ENCODE measurements at regions not wholly inside any gene's neighbourhood (a gene's known extent, or its start where the extent isn't known, plus 50 kb on each side); places are given as distances from the start of the nearest gene placed in this dataset.
"Not testable (repeated sequence)": the region's sequence is repeated elsewhere in the genome, so short reads cannot be mapped to it uniquely, and the experiment has no call there.

- no peak for DNase-seq
Observed at GRCh38 chr18:59038295-59039039, 101.2 kb upstream of the SEC11C start.

GRCh38 chr18:59039040-59039320, 100.7 kb upstream of the SEC11C start:
- not testable (repeated sequence) for DNase-seq

- no peak for DNase-seq
Observed at GRCh38 chr18:59039449-59039848, 100.2 kb upstream of the SEC11C start.

GRCh38 chr18:59040770-59041148, 98.9 kb upstream of the SEC11C start:
- DNase-seq = no peak

GRCh38 chr18:59041296-59041695, 98.4 kb upstream of the SEC11C start:
- no peak for DNase-seq

- DNase-seq = no peak
Observed at GRCh38 chr18:59041819-59042815, 97.6 kb upstream of the SEC11C start.

GRCh38 chr18:59044855-59045254, 94.8 kb upstream of the SEC11C start:
- DNase-seq = no peak

- DNase-seq = no peak
Observed at GRCh38 chr18:59047321-59048047, 92.2 kb upstream of the SEC11C start.

GRCh38 chr18:59048048-59048363, 91.7 kb upstream of the SEC11C start:
- no peak for DNase-seq

GRCh38 chr18:59048378-59048777, 91.3 kb upstream of the SEC11C start:
- no peak for DNase-seq

- DNase-seq = no peak
Observed at GRCh38 chr18:59049721-59050660, 89.7 kb upstream of the SEC11C start.

- no peak for DNase-seq
Observed at GRCh38 chr18:59050661-59051057, 89.0 kb upstream of the SEC11C start.

- DNase-seq = no peak
Observed at GRCh38 chr18:59051470-59052165, 88.1 kb upstream of the SEC11C start.

GRCh38 chr18:59052965-59053820, 86.5 kb upstream of the SEC11C start:
- DNase-seq = no peak

- no peak for DNase-seq
Observed at GRCh38 chr18:59054496-59055287, 85.0 kb upstream of the SEC11C start.

GRCh38 chr18:59055345-59056032, 84.2 kb upstream of the SEC11C start:
- no peak for DNase-seq

GRCh38 chr18:59056706-59057492, 82.8 kb upstream of the SEC11C start:
- peak; percentile 73 for DNase-seq

GRCh38 chr18:59057493-59057795, 82.2 kb upstream of the SEC11C start:
- DNase-seq = no peak

- no peak for DNase-seq
Observed at GRCh38 chr18:59057969-59058368, 81.7 kb upstream of the SEC11C start.
